SK-MEL-5 (cell line): ENCODE measurements at regions not wholly inside any gene's neighbourhood (a gene's known extent, or its start where the extent isn't known, plus 50 kb on each side); places are given as distances from the start of the nearest gene placed in this dataset.
"Not testable (repeated sequence)": the region's sequence is repeated elsewhere in the genome, so short reads cannot be mapped to it uniquely, and the experiment has no call there.

Source experiments
- DNase-seq: peaks from one replicate; pipeline ENCODE4 v3.0.0-alpha.2; 2016; ENCODE audit warnings: low read depth, low spot score
- in situ Hi-C: cut with HindIII; loops from 2 replicates; pipeline ENCODE4 v1.10.0; 2016; ENCODE audit warnings: low sequenced_read_pairs, high pct_unique_total_duplicates, low pct_unique_long_range_greater_than_20kb

GRCh38 chr5:159471904-159472303 lies 141.6 kb upstream of the IL12B start:
- in situ Hi-C loops, result no loop called here

GRCh38 chr5:159475026-159475425 lies 144.7 kb upstream of the IL12B start:
- no peak for DNase-seq
- in situ Hi-C loops, result no loop called here

More at GRCh38 chr5:159471904-159472303, 141.6 kb upstream of the IL12B start:
- no peak for DNase-seq

- in situ Hi-C loops, result no loop called here
Measured at GRCh38 chr5:159478950-159479349, 148.7 kb upstream of the IL12B start.

GRCh38 chr5:159480849-159481248 lies 150.6 kb upstream of the IL12B start:
- in situ Hi-C loops, result no loop called here

More at GRCh38 chr5:159478950-159479349, 148.7 kb upstream of the IL12B start:
- no peak for DNase-seq

GRCh38 chr5:159481751-159482150 lies 151.5 kb upstream of the IL12B start:
- DNase-seq, result no peak
- in situ Hi-C loops, result no loop called here

More at GRCh38 chr5:159480849-159481248, 150.6 kb upstream of the IL12B start:
- no peak for DNase-seq

- no peak for DNase-seq
- in situ Hi-C loops, result no loop called here
Measured at GRCh38 chr5:159486836-159487235, 156.5 kb upstream of the IL12B start.

GRCh38 chr5:159488516-159488915 lies 158.2 kb upstream of the IL12B start:
- in situ Hi-C loops, result no loop called here
- DNase-seq, result no peak

GRCh38 chr5:159489779-159490178 lies 159.5 kb upstream of the IL12B start:
- in situ Hi-C loops, result no loop called here
- no peak for DNase-seq

- in situ Hi-C loops, result no loop called here
- no peak for DNase-seq
Measured at GRCh38 chr5:159490507-159490906, 160.2 kb upstream of the IL12B start.

- in situ Hi-C loops, result no loop called here
- DNase-seq, result no peak
Measured at GRCh38 chr5:159493696-159494095, 163.4 kb upstream of the IL12B start.

- in situ Hi-C loops, result no loop called here
- DNase-seq, result no peak
Measured at GRCh38 chr5:159496773-159497172, 166.5 kb upstream of the IL12B start.

GRCh38 chr5:159497221-159497620 lies 166.9 kb upstream of the IL12B start:
- in situ Hi-C loops, result no loop called here
- no peak for DNase-seq

GRCh38 chr5:159498630-159499029 lies 168.3 kb upstream of the IL12B start:
- in situ Hi-C loops, result no loop called here
- DNase-seq, result no peak

- DNase-seq, in situ Hi-C loops: not testable (repeated sequence)
Measured at GRCh38 chr5:159502116-159502515, 171.8 kb upstream of the IL12B start.

GRCh38 chr5:159503236-159503635 lies 172.9 kb upstream of the IL12B start:
- in situ Hi-C loops, result no loop called here
- DNase-seq, result no peak

- in situ Hi-C loops, result no loop called here
- DNase-seq, result no peak
Measured at GRCh38 chr5:159504106-159504856, 174.0 kb upstream of the IL12B start.

- in situ Hi-C loops, result no loop called here
- peak; percentile 4 for DNase-seq
Measured at GRCh38 chr5:159504857-159505304, 174.6 kb upstream of the IL12B start.

- in situ Hi-C loops, result no loop called here
- DNase-seq, result no peak
Measured at GRCh38 chr5:159507055-159507454, 176.8 kb upstream of the IL12B start.

- DNase-seq, result no peak
- in situ Hi-C loops, result no loop called here
Measured at GRCh38 chr5:159507661-159508060, 177.4 kb upstream of the IL12B start.
